GM19455 (cell line): ENCODE measurements at regions not wholly inside any gene's neighbourhood (a gene's known extent, or its start where the extent isn't known, plus 50 kb on each side); places are given as distances from the start of the nearest gene placed in this dataset.
"Not testable (repeated sequence)": the region's sequence is repeated elsewhere in the genome, so short reads cannot be mapped to it uniquely, and the experiment has no call there.

ENCODE experiments used
- ATAC-seq: cut with Tn5 transposase; IDR thresholded peaks from one replicate; pipeline ENCODE4 v1.9.1; 2021; ENCODE audit not compliant: unreplicated experiment

GRCh38 chr7:50251765-50252164, 52.8 kb upstream of the IKZF1 start:
- no peak for ATAC-seq

- ATAC-seq = no peak
These were observed 58.0 kb upstream of the IKZF1 start for GRCh38 chr7:50246551-50246950.

GRCh38 chr7:50242111-50242510, 62.4 kb upstream of the IKZF1 start:
- ATAC-seq = not testable (repeated sequence)

GRCh38 chr7:50240699-50241098, 63.8 kb upstream of the IKZF1 start:
- not testable (repeated sequence) for ATAC-seq

- ATAC-seq = no peak
These were observed 74.6 kb upstream of the IKZF1 start for GRCh38 chr7:50229964-50230363.

- ATAC-seq = no peak
These were observed 76.4 kb upstream of the IKZF1 start for GRCh38 chr7:50228148-50228547.

- no peak for ATAC-seq
These were observed 76.8 kb upstream of the IKZF1 start for GRCh38 chr7:50227726-50228125.

GRCh38 chr7:50226669-50227068, 77.8 kb upstream of the IKZF1 start:
- no peak for ATAC-seq

GRCh38 chr7:50226145-50226544, 78.4 kb upstream of the IKZF1 start:
- ATAC-seq = no peak

- ATAC-seq = no peak
These were observed 83.1 kb upstream of the IKZF1 start for GRCh38 chr7:50221433-50221832.

GRCh38 chr7:50221028-50221427, 83.5 kb upstream of the IKZF1 start:
- ATAC-seq = no peak

GRCh38 chr7:50220273-50220672, 84.2 kb upstream of the IKZF1 start:
- no peak for ATAC-seq

- no peak for ATAC-seq
These were observed 86.7 kb upstream of the IKZF1 start for GRCh38 chr7:50217821-50218281.

- ATAC-seq = no peak
These were observed 87.1 kb upstream of the IKZF1 start for GRCh38 chr7:50217401-50217800.

GRCh38 chr7:50216626-50217025, 87.9 kb upstream of the IKZF1 start:
- ATAC-seq = no peak

GRCh38 chr7:50214771-50215170, 89.7 kb upstream of the IKZF1 start:
- no peak for ATAC-seq

GRCh38 chr7:50214126-50214670, 90.3 kb upstream of the IKZF1 start:
- ATAC-seq = no peak

GRCh38 chr7:50213622-50214017, 90.9 kb upstream of the IKZF1 start:
- ATAC-seq = no peak

- ATAC-seq = no peak
These were observed 91.6 kb upstream of the IKZF1 start for GRCh38 chr7:50212666-50213621.

- no peak for ATAC-seq
These were observed 92.5 kb upstream of the IKZF1 start for GRCh38 chr7:50212016-50212325.

- no peak for ATAC-seq
These were observed 93.1 kb upstream of the IKZF1 start for GRCh38 chr7:50211130-50212015.

- ATAC-seq = no peak
These were observed 93.8 kb upstream of the IKZF1 start for GRCh38 chr7:50210706-50211115.
